NCI-H2029 treated with DMSO at 0.1 percent for 48 hours (cell line): ENCODE measurements at regions not wholly inside any gene's neighbourhood (a gene's known extent, or its start where the extent isn't known, plus 50 kb on each side); places are given as distances from the start of the nearest gene placed in this dataset.
"Not testable (repeated sequence)": the region's sequence is repeated elsewhere in the genome, so short reads cannot be mapped to it uniquely, and the experiment has no call there.

Experiments used
- DNase-seq: peaks from one replicate; lab custom pipeline; 2025; lab: John Stamatoyannopoulos, UW

DNA sequence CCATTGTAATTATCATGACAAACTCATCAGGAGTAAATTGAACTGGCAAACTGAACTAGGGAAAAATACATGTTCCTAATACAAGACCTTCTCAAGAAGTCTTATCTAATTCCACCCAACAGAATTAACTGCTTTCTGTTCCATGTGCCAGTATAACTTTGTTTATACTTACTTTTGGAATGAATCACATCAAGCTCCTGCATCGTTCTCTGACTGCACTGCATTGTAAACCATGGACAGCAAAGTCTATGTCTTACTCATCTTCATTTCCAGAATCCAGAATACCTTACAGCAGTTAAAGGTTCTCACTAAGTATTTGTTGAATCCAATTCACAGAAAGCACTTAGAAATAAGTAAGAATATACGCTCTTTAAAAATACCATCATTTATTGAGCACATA lies 102.8 kb downstream of the PLK2 start:
- DNase-seq: no peak

DNA sequence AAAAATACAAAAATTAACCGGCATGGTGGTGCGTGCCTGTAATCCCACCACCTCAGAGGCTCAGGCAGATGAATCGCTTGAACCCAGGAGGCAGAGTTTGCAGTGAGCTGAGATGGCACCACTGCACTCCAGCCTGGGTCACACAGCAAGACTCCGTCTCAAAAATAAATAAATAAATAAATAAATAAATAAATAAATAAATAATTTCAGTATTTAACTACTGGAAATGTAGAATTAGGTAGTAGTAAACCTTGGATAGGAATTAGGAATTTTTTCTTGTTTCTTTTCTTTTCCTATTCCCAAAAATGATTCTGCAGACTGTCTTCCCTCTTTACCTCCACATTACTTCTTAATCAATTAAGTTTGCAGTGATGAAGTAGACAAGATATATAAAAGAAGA lies 103.2 kb downstream of the PLK2 start:
- DNase-seq: no peak

DNA sequence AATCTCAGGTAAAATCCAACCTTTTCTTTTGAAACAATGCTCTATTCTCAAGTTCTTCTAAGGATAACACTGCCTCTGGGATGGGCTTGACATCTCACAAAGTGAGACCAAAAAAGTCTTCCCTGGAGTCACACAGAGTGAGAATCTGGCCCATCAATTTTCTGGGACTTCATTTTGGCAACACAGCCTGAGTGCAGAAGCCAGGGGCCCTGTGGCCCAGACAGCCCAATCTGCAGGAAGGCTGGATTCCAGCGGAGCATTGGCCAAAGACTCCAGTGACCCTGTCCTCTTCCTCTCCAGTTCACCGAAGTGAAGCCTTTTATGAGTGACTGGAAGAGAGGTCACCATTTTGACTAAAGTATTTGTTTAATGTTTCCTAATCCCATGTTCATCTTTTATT lies 105.1 kb downstream of the PLK2 start:
- no peak for DNase-seq

DNA sequence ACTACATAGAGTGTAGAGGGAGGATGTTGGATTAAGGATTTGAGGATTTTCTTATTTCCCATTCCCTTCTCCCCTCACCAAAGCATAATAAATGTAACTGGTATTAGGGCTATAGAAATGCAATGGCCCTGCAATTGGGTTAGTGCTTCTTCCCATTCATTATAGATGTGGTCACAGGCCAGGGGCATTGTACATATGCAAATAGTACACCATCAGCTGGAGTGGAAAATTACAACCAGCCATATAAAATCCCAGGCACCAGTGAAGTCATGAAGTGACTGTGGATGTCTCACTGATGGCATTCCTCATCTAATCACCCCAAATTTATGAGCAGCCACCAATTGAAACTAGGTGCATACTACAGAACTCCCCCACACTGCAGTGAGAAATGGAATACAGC lies 105.9 kb downstream of the PLK2 start:
- DNase-seq: no peak

DNA sequence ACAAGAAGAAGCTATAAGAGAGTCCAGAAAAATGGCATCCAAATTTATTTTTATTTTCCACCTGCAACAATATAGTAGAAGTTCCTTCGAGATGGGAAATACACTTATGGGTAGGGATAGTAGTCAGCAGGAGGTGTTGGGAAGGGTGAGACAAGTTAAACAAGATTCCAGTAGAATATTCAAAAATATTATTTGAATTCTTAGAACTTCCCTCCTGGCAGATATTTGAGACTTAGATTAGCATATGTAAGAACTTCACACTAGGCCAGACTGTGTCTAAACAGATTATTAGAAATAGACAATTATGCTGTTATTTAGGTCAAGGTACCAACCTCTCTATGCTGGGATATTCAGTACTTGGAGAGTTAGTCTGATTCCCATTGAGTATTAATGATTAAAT lies 108.7 kb downstream of the PLK2 start:
- no peak for DNase-seq

DNA sequence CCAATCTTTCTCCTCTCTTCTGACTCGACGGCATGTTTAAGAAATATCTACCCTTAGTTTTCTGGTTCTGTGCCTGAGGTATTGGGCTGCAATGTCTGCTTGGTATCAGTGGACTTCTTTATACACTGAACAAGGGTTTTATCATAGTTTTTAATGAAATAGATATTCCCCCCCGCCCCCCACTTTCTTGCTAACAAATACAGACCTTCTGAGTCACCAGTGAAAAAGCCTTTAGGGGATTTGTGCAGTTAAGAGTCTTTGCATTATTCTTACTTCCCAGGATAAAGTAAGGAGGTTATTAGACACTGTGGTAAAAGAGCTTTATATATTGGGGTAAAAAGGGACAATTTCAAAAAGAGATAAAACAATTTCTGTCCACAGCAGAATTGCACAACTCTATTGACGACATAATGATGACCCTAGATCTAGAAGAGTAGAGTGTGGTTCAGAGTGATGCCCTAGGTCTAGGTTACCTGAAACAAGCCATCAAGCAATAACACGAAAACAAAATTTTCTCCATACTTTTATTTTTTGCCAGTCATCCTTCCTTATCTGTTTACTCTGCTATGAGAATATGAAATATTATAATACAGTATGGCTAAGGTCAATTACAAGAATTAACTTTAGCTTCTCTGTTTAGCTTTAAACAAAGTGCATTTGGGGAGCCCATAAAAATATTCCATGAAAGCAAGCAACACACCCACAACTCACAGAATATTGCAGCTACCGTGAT lies 110.7 kb downstream of the PLK2 start:
- no peak for DNase-seq

DNA sequence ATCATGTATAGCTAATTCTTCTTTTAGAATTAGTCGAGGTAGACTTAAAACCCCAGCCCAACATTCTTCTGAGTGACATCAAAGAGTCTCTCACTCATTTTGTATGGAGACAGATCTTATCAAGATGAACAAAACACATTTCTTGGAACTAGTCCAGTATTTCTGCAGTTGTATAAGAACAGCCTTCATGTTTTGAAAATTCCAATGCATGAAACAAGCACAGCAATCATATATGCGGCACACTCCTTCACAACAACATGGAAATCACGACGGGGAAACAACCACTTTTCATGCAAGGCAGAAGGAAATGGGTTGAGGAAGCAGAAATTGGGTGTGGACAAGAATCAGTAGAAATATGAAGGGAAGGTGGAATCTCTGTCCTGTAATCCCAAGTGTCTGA lies 113.8 kb downstream of the PLK2 start:
- no peak for DNase-seq

DNA sequence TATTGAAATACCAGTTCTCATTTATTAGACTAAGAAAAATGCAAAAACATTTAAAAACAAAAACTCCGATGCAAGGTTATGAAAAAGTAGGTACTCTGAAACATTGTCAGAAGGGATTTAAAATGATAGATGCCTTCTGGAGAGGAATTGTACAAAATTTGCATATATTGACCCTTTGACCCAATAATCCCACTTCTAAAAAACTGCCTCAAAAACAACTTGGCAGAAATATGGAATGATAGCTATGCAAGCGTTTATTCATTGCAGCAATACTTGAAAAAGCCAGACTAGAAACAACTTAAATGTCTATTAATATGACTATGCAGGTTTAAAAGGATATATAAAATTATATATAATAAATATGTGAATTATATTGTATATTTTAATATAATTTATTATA lies 118.4 kb downstream of the PLK2 start:
- no peak for DNase-seq

DNA sequence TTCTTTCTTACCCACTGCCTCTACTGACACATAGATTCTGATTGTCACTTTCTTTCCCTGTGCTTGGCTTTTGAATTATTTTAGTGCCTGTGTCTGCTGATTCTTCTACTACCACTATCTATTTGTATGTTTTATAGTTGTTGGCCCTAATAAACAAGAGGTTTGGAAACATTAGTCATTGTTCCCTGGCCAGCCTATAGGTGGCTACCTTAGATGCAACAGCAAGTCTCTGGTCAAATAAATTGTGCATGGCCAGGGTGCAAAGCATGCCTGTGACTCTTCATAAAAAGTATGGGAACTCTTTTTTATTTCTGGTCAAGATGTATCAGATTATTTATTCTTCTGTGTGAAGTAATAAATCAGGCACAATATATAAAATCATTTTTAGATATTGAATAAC lies 124.4 kb downstream of the PLK2 start:
- no peak for DNase-seq

DNA sequence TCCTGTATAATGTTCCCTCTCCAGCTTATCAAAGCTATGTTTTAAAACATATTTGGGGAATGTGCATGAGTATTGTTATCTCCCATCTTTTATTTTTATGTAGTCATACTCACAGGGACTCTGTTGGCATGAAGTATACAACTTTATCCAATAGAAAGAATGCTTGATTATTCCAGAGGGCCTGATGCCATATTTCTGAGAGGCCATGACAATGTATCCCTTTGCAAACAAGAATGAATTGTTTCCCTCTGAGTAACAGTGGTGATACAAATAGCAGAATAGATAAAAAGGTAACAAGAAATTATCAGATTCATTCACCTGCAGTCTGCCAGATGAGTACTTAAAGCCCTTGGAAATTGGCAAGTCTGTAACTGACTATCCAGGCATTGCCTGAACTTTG lies 125.9 kb downstream of the PLK2 start:
- no peak for DNase-seq

DNA sequence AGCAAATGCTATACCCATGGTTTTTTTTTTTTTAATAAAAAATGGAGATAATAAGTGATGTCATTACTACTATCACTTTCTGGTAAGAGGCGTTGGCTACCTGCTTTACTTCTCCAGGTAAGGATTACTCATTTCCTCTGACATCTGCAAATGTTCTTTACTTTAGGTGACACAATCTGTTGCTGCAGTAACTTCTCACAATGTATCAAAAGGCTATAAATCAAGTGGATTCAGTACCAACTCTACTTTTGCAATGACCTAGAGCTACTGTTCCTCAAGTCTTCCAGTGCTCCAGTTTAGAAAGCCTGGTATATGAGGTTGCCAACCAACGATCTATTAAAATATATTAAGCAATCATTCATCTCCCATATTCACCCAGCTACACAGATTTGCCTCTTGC lies 129.1 kb downstream of the PLK2 start:
- no peak for DNase-seq

DNA sequence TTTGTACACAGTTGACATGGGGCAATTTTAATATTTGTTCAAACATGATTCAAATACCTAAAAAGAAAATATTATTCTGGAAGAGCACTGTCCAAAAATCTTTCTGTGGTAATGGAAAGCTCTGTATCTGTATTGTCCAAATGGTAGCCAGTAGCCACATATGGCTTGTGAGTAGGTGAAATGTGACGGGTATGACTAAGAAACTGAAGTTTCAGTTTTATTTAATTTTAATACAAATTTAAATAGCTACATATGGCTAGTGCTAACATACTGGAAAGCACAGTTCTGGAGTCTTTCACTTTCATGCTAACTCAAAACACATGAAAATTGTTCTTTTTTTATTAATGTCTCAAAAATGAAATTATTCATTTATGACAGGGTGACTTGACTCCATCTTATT lies 132.6 kb downstream of the PLK2 start:
- no peak for DNase-seq

DNA sequence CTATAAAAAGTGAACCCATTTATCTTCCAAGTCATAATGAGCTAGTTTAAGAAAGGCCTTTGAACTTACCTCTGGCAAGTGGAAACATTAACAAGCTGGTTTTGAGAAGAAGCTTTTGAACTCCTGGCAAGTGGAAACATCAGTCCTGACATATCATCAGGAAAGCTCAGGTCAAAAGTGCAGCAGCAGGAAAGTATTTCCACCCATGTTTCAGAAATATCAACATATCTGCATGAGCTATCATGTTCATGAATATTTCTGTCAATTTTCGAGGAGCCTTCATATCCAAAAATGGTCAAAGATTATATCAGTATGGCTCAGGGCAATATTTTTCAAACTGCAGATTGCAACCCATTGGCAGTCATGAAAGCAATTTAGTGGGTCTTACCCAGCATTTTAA lies 133.9 kb downstream of the PLK2 start:
- DNase-seq: no peak

DNA sequence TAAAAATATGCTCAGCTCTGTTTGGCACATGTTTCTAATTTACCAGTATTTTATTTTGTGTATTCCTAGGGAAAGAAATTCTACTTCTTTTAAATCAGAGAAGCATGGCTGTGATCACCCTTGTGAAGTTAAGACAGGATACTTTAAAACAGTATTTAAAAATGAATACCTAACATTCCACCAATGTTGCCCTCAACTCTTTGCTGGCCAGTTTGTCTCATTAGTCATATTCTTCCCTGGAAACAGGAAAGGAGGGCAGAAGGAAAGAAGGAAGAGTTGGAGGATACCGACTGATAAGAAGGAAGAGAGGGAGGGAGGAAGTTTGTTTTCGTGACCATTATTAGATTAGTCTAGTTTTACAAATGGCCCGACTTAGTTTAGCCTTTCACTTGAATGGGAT lies 137.4 kb downstream of the PLK2 start:
- no peak for DNase-seq

DNA sequence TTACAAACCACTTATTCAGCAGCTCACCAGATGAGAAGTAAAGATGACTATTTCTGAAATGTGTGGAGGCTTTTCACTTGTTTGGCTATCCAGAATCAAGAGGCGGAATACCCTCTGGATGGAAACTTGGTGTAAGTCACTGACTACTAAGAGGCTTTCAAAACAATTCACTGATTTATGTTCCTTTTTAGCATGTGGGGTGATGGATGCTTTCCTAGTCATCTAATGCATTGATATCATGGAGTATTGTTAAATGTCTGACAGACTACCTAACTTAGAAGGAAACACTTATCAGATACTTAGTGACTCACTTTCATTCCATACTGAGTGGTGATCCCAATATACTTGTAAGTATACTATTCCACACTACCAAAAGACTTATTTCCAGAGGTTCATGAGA lies 141.4 kb downstream of the PLK2 start:
- DNase-seq: no peak

DNA sequence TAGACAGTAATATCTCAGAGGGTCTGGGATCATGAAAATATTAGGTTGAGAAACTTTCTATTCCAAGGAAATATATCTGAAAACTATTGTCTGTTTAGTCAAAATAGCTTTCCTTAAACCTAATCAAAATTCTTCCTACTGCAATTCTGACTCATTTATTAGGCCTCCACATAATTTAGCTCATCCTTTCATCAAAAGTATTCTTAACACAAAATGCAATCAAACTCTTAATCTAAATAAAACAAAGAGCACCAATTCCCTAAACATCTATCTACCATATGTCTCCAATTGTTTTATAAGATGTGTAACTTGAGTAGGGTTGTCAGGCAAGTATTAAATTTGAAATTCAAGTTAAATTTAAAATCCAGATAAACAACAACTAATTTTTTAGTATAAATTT lies 142.1 kb downstream of the PLK2 start:
- no peak for DNase-seq

DNA sequence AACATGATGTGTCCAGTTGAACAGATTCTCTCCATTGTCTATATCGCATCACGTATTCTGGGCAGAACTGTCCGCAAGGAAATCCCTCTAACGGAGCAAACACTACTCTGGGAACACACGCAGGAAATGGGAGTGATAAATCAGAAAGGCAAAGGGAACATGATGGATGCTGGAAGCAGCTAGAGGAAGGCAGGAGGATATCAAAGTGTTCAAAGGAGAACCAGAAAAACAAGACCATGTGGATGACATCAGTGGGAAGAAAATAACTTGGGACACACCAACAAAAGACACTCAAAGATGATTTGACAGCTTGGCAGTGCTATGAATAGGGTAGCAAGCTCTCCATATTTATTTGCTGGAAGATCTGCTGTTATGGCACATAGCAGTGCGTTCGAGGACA lies 142.9 kb downstream of the PLK2 start:
- no peak for DNase-seq

DNA sequence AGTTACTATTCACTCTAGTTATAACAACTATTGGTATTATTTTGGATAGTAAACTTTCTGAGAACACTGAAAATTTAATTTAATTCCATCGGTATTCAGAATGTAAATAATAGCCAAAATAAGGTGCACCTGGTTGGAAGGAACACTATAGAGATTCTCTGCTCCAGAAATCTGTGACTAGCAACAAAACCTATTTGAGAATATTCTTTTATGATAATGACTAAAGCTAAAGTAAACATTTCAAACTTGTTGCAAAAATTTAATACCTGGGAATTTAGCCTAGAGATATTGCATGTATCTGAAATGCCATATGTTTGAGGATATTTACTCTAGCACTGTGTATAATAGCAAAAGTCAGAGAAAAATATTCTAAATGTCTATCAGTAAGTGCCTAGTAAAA lies 144.1 kb downstream of the PLK2 start:
- DNase-seq: no peak

DNA sequence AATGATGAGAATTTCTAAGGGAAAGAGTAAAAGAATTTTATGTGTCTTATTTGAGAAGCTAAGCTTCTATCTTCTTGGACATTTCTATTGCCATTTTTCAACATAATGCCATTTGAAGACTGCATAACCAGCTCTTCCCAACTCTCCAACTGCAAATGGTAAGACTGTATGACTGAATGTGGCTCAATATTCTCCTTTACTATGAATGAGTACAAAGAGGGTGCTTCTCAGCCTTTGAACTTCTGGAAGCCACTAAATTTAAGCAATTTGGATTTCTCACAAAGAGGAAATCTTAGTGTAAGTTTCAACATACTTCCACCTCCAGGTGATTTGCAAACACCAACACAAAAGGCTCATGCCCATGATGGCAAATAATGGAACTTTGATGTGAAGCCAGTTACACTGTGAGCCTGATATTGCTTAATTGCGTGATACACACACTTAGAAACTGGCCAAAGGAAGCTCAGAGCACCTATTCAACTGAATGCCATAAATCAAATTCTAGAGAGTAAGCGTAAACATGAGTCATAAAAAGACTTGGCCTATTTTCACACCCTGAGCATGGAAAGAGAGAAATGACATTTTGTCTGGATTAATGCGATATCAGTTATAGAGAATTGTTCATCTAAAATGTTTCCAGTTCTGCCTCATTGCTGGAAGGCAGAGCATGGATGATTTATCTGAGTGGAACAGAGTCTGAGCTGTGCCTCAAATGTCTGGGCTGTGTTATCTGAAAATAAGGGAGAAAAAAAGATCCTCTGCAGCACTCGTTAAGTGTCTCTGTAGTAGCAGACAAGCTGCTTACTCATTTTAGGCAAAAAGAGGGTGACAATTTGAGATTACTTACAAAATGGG lies 145.3 kb downstream of the PLK2 start:
- no peak for DNase-seq

DNA sequence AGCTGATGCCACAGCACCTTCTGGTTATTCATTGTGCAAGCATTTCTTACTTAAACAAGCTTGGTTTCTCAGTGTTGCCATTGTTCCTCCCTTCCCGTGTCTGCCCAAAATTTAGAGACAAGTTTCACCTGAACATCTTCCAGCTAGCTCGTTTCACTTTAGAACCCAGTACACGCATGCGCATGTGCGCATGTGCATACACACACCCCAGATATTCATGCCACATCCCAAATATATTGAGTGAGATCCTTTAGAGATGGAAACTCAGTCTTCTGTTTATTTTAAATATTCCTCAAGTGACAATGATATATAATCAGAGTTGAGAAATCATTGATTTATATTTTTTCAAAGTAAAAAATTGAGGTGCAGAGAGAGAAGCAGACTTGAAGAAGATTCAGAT lies 147.6 kb downstream of the PLK2 start:
- DNase-seq: no peak

DNA sequence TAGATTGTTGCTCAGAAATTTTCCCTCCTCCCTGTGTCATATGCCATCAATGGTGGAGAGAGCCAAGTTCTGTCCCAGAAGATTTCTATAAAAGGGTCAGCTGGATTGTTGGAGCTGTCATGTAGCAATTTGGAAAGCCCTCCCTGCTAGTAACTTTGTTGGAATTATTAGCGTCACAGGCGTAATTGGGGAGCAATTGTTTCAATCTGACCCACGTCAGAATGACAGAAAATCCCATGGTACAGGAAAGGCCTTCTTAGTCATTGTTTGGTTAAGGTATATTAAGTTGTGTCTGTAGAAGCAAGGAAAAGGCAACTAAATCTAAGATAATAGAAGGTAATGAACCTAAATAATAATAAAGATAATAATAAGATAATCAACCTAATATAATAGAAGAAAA lies 148.4 kb downstream of the PLK2 start:
- no peak for DNase-seq

DNA sequence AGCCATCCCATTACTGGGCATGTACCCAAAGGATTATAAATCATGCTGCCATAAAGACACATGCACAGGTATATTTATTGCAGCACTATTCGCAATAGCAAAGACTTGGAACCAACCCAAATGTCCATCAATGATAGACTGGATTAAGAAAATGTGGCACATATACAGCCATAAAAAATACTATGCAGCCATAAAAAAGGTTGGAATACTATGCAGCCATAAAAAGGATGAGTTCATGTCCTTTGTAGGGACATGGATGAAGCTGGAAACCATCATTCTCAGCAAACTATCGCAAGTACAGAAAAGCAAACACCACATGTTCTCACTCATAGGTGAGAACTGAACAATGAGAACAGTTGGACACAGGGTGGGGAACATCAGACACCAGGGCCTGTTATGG lies 151.5 kb downstream of the PLK2 start:
- not testable (repeated sequence) for DNase-seq

DNA sequence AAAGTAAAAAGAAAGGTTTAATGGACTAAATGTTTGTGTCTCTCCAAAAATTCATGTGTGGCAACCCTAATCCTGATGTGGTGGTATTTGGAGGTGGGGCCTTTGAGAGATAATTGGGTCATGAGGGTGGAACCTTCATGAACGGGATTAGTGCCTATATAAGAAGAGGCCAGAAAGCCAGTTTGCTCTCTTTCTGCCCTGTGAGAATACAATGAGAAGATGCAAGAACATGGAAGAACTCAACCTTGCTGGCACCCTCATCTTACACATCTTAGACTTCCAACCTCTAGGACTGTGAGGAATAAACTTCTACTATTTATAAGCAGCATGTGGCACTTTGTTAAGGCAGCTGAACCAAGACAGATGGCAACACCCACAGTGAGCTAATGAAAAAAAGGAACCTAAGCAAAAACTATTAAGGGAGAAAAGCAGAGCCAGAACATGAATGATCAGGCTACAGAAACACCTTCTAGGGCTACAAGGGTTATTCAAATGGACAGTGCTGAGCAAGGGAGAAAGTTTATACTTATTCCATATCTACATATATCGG lies 159.5 kb downstream of the PLK2 start:
- DNase-seq: no peak
